Ureter (tissue), 1 donor: ENCODE measurements at regions not wholly inside any gene's neighbourhood (a gene's known extent, or its start where the extent isn't known, plus 50 kb on each side); places are given as distances from the start of the nearest gene placed in this dataset.
A peak's percentile ranks its signal among the peaks of the same experiment; 100 is the strongest.
"Not testable (repeated sequence)": the region's sequence is repeated elsewhere in the genome, so short reads cannot be mapped to it uniquely, and the experiment has no call there.

ENCODE experiments used
- DNase-seq: peaks from one replicate; pipeline ENCODE4 v3.0.0-alpha.2; 2020; ENCODE audit warnings: low spot score
- donor health status: DM: yes; HTN: yes; CAD: no.

DNA sequence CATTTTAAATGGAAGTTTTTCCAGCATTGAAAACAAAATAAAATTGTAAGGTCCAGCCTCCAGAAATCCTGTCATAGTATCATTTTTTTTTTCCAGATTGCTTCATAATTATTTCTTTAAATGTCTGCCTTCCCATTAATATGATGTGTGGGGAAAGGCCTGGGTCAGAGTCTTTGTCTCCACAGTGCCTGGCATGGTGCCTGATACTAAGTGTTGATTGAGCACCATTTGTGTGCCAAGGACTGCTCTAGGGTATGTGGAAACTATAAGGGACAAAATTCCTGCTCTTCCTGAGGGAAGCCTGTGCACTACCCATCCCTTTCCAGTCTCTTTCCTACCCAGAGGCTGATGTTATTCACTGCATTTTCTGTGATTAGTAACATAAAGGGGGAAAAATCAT lies 53.1 kb upstream of the BEND4 start:
- no peak for DNase-seq

- no peak for DNase-seq
These were observed 64.2 kb upstream of the BEND4 start for GRCh38 chr4:42216664-42217063.

GRCh38 chr4:42225286-42225685 lies 72.8 kb upstream of the BEND4 start:
- DNase-seq: no peak

- no peak for DNase-seq
These were observed 82.4 kb upstream of the BEND4 start for GRCh38 chr4:42234817-42235216.

DNA sequence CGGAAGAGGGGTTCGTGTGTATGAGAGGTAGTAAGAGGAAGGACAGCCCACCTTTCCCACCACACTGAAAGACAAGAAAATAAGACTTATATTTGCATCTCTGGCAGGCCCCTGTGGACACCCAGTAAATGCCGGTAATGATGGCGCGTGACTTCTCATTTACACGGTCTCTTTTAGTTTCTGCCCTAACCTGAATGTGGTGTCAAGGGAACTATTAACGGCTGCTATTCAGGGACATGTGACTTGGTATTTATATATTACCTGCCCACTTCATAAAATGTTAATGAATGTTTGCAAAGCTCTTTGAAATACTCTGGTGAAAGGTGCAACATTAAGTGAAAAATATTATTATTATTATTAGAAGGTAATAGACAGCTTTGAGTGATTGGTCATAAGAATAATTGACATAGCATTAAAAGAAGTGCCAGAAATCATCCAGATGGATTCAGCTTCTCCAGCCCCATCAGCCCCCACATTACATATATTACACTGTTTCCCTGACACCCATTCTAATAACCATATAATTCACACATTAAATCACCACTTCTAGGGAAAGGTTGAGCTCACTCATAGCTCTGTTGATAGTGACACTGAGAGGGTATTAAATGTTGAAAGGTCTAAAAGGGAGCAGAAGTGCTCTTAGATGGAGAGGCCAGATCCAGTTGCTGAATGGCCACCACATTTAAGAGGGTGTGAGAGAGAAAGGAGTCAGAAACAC lies 83.0 kb upstream of the BEND4 start:
- no peak for DNase-seq

DNA sequence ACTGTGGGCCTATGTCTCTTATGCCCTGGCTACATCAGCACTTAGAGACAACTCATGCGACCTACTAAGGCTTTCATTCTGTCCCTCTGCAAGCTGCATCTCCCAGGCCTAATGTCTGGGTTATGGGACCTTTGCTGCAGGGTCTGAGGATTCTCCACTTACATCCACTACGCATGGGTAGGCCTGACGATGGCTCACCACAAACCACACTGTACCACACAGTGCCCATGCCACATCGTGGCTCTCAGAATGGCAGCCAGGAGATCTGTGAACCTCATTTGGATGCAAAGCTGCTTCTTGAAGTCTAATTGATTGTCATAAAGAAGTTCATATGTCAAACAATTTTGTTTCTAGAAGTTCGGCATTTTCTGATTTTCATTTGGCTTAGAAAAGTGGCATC lies 84.6 kb upstream of the BEND4 start:
- no peak for DNase-seq

- no peak for DNase-seq
These were observed 85.0 kb upstream of the BEND4 start for GRCh38 chr4:42237451-42237850.

DNA sequence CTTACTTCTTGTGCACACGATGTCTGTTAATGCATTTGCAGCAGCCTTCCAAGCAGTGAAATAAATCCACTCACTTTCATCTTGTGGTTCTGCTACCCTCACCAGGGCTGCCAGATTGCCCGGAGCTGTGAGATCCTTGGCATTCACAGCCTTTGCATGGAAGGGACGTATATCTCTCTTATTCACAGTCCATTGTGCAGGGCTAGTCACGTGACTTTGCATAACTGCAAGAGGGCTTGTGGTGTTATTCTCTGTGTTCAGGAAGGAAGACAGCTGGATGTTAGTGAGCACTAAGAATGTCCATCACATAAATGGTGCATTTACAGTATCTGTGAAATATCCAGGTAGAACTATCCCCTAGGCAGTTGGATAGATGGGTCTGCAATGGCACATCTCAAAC lies 96.5 kb upstream of the BEND4 start:
- DNase-seq: no peak

GRCh38 chr4:42252315-42252714 lies 99.9 kb upstream of the BEND4 start:
- no peak for DNase-seq

GRCh38 chr4:42257645-42258044 lies 105.2 kb upstream of the BEND4 start:
- not testable (repeated sequence) for DNase-seq

DNA sequence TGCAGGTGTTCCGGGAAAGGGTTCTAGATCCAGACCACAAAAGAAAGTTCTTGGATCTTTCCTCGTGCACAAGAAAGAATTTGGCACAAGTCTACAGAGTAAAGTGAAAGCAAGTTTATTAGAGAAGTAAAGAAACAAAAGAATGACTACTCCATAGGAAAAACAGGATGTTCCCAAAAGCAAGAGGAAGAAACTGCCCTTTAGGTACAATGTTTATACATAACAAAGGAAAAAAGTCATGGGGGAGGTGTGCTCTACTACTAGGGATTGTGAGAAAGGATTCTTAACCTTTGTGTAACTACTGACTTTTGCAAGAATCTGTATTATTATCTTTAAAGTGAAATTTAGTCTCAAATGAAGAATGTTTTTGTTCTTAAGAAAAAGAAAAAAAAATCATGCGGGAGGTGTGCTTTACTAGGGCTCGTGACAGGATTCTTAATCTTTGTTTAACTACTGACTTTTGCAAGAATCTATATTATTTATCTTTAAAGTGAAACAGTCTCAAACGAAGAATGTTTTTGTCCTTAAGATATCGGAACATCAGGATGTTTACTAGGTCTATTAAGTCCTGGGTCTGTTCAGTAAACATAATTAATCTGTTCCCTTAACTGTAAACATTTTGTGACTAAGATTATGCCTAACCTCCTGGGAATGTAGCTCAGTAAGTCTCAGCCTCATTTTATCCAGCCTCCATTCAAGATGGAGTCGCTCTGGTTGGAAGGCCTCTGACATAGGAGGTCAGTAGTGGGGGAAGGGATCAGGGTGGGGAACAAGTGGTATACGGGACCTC lies 110.4 kb upstream of the BEND4 start:
- no peak for DNase-seq

DNA sequence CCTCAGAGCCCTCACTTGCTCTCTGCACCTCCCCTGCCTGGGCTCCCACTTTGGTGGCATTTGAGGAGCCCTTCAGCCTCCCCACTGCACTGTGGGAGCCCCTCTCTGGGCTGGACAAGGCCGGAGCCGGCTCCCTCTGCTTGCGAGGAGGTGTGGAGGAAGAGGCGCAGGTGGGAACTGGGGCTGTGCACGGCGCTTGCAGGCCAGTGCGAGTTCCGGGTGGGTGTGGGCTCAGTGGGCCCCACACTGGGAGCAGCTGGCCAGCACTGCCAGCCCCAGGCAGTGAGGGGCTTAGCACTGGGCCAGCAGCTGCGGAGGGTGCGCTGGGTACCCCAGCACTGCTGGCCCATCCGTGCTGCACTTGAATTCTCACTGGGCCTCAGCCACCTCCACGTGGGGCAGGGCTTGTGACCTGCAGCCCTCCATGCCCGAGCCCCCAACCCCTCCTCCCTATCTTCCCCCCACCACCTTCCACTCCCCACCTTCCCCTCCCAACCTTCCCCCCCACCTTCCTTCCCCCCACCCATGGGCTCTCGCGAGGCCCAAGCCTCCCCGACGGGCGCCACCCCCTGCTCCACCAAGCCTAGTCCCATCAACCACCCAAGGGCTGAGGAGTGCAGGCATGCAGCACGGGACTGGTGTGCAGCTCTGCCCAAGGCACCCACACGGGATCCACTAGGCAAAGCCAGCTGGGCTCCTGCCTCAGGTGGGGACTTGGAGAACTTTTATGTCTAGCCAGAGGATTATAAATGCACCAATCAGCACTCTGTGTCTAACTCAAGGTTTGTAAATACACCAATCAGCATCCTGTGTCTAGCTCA lies 113.5 kb upstream of the BEND4 start:
- no peak for DNase-seq

DNA sequence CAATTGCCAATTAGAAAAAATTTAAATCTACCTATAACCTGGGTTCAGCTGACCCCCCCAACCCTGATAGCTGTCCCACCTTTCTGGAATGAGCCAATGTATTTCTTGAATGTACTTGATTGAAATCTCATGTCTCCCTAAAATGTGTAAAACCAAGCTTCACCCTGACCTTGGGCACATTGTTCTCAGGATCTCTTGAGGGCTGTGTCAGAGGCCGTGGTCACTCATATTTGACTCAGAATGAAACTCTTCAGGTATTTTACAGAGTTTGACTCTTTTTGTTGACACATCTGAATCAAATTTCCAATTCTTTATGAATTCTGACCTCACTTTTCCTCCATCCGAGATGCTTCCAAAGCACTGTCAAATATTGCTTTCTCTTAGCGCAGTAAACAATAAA lies 115.3 kb upstream of the BEND4 start:
- DNase-seq: no peak

DNA sequence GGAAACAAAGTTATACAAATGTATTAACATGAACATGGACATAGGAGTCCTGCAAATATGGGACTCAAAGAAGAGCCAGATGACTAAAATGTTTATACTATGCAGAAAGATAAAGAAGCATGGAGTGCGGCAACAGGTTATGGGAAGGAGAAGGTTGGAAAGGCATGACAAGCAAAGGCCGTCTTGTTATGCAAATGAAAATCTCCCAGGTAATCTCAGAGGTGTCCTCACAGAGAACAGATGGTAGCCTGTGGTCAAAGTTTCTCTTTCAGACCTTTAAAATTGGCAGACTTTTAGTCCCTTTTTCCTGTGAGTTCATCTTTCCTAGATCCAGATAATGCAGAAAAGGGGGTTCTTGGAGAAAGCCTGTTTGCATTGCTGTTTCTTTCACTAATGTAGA lies 116.4 kb upstream of the BEND4 start:
- no peak for DNase-seq

- DNase-seq: no peak
These were observed 118.6 kb upstream of the BEND4 start for GRCh38 chr4:42271096-42271495.

DNA sequence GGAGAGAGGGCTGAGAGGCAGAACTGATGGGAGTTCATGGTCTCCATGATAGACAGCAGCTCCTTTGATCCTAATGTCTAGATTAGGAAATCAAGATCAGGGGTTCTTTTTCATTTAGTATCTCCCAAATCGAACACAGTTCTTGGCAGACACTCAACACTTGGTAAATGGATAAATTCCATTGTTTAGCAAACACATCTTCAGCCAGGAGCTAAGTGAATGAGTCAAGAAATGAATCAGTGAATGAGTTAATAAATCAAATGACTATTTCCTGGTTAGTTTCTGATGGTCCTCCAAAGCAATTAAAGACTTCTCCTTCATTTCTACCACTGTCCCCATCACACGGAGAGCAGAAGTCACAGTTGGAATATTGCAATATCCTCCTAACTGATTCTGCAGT lies 120.0 kb upstream of the SHISA3 start:
- DNase-seq: no peak

DNA sequence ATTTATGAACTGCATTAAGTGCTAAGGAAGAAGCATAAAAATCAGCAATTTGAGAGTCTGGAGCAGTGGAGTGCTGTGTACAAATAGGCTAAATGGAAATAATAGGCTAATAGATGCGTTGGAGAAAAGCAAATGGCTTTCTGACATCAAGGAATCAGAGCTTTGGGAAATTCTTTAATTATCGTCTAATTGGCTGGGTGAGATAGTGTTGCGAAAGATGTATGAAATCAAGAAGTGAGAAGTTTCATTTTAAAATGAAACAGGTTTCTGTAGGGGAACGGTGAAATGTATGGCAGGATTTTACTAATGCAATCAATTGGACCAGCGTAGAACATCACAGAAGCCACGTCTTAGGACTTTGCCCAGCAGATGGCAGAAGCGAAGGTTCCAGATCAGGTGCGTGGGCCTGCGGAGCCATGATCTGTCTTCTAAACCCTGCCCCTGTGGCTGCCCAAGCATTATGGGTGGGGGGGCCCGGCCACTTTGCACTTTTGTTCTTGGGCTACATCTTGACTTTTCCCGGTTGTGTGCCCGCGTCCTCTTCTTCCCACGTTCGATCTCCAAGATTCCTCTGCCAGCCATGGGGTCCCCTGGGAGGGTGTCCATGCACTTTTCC lies 118.5 kb upstream of the SHISA3 start:
- DNase-seq: no peak

- DNase-seq: no peak
These were observed 116.8 kb upstream of the SHISA3 start for GRCh38 chr4:42280327-42281095.

DNA sequence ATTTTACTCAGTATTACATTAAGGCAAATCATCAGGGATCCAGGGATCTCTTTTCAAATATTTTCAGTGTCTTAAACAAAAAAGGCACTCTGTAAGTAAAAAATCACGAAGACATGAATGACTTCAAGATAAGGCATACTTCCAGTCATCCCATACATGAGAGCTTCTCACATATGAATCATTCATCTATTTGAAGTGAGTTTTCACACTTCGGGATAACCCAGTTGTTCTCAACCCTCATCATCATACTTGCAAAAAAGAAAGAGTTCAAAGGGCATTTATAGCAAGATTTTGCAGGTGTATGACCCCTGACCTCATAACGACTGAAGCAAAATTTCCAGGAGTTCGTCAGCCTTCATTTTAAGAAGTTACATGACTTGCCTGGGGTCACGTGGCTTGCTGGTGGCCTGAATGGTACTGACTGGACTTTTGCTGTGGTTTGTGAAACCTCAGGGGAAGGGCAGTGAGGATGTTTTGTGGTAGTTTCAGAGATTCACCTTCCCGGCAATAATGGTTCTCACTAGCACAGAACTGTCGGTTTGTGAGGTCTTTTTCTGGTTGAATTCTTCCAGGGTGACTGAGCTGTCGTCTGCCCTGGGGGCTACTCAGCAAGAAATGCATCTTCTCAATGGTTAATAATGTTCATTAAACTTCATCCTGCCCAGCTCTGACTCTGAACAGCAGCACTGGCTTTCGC lies 115.8 kb upstream of the SHISA3 start:
- DNase-seq: no peak

DNA sequence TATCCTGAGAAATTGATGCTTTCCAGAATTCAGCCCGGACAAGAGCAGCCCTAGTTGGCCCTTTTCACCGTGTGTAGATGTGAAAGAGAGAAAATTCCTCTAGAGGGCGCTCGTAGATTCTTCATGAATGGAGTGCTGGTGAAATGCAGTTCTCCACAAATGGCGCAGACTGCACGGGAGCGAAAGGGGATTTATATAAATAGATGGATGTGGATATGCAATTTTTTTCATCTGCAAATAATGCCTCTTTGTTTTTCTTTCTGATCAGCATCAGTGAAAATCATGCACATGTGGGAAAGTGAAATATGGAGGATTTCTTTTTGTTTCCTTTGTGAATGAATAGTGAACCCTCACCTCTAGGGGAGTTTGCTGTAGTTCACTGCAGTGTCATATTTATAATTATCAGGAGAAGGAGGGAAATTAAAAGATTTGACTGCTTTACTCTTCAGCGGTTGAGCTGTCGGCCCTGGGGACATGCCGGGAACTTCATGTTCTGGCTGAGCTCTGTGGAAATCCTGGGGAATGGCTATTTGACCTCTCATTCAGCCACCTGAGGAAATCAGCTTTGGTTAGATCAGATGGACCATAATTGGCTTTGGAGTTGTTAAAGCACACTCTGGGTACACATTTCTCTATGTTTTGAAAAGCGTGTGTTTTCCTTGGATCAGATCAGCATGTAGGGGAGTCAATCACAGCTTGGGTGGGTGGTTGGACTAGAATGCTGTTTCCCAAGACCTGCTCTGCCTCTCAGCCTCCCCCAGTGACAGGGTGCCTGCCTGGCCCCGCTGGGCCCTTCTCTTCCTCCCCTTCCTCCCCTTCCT lies 115.0 kb upstream of the SHISA3 start:
- peak; percentile 61 for DNase-seq
